IPS-11a (cell line): ENCODE measurements at regions not wholly inside any gene's neighbourhood (a gene's known extent, or its start where the extent isn't known, plus 50 kb on each side); places are given as distances from the start of the nearest gene placed in this dataset.
"Not testable (repeated sequence)": the region's sequence is repeated elsewhere in the genome, so short reads cannot be mapped to it uniquely, and the experiment has no call there.

Experiments used
- H3K4me3 ChIP-seq: one replicate; pipeline ENCODE4 v1.5.1; 2013; ENCODE audit warnings: low read depth, low read length, control low read depth

DNA sequence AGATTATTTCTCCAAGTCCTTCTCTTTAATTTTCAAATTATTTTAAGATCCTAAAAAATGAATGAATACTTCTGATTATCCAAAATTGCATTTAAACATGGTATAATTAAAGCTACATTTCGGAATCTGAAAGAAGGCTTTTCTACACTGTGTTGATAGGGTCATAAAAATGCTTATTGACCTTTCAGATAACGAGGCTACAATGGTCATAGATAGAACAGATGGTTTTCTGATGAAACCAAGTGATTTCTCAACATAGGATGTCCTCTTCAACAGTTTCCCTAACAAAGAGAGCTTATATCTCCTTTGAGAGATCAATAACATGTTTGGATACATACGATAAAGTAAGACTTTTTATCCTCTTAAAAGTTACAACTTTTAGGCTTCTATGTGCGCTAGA is 201.1 kb downstream of the PTH2R start:
- no peak overlapping the region for H3K4me3 ChIP-seq

DNA sequence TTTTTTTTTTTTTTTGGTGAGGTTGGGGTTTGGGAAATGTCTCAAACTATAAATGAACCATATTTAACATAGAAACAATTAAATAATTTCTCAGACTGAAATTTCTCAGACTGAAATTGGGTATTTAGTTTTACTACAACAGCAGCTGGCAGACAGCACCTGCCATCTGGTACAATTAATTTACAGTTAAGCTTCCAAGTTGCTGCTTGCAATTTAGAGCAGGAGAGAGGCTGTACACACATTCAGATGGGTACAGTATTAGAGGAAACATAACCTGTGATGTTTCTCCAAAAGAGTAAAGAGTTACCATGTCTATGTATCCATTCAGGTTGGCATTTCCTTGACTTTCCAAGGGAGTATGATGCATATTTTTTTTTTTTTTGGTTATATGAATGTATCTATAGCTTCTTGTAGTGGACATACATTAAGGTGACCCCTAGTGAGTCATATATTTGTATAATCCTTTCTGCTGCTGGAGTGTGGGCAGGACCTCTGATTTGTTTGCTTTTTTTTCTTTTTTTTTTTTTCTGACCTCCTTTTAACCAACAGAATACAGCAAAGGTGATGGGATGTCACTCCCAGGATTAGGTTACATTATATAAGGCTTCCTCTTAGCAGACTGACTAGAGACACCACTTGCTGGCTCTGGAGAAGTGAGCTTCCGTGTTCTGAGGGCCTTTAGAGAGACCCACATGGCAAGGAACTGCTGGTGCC is 201.7 kb downstream of the PTH2R start:
- no peak overlapping the region for H3K4me3 ChIP-seq

DNA sequence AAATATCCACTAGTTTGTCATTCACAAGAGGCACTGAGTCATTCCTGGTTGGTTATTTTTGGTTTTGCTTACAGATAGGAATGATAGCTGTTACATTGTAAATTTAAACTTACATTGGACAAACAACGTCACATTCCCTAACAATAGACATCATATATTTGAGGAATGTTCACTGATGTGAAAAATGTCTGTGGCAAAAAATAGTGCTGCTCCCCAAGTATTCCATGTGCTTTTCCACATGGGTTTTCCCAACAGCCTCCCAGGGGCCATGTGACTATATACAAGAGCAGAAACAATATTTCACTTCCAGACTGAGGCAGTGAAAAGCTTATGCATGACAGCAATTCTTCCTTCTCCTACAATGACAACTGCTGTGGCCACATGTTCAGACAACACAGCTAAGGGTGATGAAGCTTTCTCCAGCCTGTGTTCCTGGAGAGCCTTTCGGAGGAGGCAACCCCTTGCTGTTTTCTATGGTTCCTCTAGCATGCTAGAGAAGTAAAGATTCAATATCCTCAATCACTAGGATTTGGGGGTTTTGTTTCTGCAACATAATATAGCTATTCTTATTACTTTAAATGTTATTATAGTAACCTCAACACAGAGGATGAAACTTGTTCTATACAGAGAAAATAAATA is 202.7 kb downstream of the PTH2R start:
- H3K4me3 ChIP-seq = no peak overlapping the region

- H3K4me3 ChIP-seq = not testable (repeated sequence)
These were observed 209.1 kb downstream of the PTH2R start for GRCh38 chr2:208615675-208616074.

- H3K4me3 ChIP-seq = no peak overlapping the region
These were observed 211.6 kb downstream of the PTH2R start for GRCh38 chr2:208618220-208618619.

GRCh38 chr2:208619993-208620392 is 213.4 kb downstream of the PTH2R start:
- H3K4me3 ChIP-seq = no peak overlapping the region

DNA sequence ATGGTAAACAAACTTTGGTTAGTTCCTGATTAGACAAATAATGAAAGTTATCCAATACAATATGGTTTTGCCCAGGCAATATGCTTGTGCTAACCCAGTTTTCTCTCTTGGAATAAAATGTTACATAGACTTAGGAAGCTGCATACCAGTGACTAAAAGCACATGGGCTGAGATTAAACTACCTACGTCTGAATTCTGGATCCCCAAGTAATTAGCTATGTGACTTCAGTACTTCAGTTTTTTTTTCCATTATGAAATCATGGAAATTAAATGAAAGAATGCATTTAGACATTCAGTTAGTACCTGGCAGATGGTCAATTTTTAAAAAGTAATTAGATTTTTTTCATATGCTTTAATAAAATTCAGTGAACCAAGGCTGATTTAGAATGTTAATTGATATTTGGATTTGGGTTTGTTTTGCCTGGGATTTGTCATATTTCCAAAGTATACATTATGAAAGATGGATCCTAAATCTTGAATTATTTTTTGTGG is 213.9 kb downstream of the PTH2R start:
- H3K4me3 ChIP-seq = no peak overlapping the region

DNA sequence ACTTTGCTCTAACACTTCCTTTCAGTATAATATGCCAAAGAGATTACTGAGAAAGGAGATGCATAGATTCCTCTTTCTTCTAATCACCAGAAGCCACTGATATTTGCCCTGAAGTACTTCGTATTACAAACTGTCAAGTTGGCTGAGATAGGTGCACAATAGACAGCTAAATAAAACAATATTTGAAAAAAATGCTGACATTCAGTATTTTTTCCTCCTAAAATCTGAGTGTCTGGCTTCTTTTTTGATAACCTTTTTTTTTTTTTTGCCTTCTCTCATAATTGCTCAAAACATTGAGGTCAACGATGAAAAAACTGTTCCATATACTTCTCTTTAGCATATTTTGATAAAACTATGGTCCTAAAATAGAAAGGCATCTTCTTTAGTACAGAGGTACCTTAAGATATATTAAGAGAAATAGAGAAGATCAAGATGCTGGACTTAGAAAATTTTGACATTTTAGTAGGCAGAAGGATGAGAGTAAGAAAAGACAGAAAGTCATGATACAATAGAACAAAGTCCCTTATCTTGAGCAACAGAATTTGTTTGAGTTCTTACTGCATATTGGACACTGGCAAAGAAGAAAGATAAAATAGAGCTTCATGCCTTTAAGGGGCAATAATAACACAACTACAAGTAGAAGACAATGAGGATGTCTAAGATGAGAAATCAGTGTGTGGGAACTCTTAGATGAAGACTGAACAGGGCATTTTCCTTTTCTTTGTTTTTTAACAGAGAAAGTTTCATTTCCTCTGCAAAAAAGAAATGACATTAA is 220.7 kb downstream of the PTH2R start:
- no peak overlapping the region for H3K4me3 ChIP-seq

DNA sequence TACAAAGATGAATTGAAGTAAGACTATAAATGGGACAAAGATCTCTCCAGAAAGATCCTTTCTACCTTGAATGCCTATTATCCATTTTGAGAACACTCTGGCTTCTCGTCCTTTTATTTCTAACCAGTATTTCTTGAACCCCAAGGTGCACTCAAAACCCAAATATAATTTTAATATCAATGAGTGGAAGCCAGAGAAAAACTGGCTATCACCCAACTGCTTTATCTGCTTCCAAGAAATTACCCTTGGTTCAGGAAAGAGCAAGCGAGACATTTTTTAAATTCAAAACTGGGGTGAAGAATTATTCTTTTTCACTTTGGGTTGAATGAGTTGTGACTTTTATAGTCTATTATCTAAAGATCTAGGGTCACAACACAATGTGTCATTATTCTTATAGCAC is 221.3 kb downstream of the PTH2R start:
- H3K4me3 ChIP-seq = no peak overlapping the region

- H3K4me3 ChIP-seq = no peak overlapping the region
These were observed 231.5 kb downstream of the PTH2R start for GRCh38 chr2:208638059-208638458.

- no peak overlapping the region for H3K4me3 ChIP-seq
These were observed 235.7 kb downstream of the PTH2R start for GRCh38 chr2:208642125-208642779.

GRCh38 chr2:208643145-208643544 is 236.6 kb downstream of the PTH2R start:
- no peak overlapping the region for H3K4me3 ChIP-seq

- H3K4me3 ChIP-seq = no peak overlapping the region
These were observed 238.6 kb downstream of the PTH2R start for GRCh38 chr2:208645226-208645625.

- H3K4me3 ChIP-seq = no peak overlapping the region
These were observed 241.8 kb downstream of the PTH2R start for GRCh38 chr2:208648368-208648767.

- H3K4me3 ChIP-seq = no peak overlapping the region
These were observed 246.8 kb downstream of the PTH2R start for GRCh38 chr2:208653383-208653782.

DNA sequence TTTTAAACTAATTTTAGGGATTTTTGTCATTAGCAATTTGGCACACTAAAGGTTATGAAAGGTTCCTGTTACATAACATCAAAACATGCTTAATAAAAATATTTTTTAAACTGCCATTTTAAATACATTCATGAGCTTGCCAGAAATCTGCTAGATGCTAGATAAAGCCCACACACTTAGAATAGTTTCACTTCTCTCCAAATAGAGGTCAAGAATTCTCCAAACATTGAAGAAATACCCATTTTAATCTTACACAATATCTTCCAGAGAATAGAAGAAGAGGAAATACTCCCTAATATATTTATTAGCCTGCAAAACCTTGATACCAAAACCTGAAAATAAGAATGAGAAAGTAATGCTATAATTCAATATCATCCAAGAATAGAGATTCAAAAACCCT is 247.5 kb downstream of the PTH2R start:
- no peak overlapping the region for H3K4me3 ChIP-seq

DNA sequence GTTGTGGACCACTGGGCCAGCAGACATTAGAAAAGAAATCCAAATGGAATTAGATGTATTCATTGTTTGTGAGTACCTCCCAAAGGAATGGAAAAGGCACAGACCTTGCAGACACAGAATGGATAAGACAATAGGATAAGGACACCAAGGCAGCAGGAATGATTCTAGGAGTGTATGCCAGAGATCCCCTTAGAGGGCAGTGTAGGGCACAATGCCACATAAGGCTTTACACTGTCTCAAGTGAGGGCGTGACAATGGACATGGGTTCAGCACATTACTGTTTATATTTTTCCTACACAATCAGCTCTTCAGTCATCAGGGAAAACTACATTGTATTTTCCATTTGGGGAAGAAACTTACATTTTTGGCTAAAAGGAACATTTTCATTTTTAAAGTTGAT is 250.9 kb downstream of the PTH2R start:
- no peak overlapping the region for H3K4me3 ChIP-seq

DNA sequence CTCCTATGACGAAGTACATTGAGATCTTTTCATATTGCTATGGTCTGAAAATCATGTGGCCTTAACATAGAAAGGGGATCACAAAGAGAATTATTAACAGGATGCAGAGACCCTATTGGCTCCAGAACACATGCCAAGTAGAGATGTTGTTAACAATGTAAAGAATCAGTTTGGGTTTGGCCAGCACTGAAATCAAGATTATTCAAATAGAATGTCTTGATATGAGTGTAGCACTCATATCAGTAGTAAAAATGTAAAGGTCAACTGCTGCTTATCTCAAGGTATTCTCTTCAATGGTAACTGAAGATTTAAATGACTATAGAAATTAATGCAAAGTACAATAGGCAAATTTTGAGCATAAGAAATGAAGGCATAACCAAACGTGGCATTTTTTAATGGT is 262.8 kb downstream of the PTH2R start:
- H3K4me3 ChIP-seq = no peak overlapping the region

DNA sequence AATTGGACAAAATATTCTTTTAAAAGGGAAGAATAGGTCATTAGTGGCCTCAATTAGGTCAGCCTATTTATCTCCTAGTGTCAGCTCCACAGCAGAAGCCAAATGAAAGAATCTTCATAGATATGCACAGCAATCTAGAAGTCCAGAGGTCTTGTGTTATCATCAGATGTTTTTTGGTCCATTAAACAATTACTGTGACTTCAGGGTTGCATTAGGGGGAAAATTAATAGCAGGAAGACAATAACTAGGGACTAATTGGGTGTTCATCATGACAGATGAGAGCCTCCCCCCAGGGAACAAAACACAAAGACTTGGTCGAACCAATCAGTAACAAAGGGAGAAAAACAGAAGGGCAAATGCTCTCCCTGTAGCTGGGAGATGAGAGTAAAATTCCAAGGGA is 264.7 kb downstream of the PTH2R start:
- no peak overlapping the region for H3K4me3 ChIP-seq

DNA sequence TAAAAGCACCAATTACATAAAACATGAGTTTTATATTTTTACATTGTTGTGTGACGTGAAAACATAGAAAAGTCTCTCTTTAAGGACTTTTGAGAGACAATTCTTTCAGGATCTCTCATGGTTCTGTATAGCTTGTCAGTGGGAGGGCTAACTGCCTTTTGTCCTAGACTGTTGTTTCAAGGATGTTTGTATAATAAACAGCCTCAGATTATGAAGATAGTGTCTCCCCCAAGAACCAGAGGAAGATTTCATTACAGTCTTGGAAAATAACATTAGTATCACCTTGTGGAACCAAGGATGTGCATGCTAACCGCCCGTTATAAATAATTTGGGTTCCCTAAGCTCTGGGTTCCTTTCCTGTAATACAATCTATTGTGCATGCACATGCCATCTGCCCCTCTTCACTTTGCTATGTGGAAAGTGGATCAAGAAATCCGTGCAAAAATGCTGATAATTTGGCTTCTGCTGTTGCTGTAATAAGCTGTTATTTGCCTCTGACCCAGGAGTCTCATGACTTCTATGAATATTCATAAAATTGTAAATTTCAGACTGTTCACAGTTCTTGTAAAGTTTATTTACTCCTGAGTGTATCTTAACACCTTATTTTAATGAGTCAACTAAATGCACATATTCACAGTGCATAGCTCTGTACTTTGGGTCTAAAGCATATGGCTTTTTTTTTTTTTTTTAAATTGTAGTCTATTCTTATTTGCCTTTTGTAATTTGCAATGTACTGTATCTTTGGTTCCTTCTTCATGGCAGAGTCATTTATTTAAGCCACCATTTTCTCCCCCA is 265.5 kb downstream of the PTH2R start:
- H3K4me3 ChIP-seq = no peak overlapping the region

DNA sequence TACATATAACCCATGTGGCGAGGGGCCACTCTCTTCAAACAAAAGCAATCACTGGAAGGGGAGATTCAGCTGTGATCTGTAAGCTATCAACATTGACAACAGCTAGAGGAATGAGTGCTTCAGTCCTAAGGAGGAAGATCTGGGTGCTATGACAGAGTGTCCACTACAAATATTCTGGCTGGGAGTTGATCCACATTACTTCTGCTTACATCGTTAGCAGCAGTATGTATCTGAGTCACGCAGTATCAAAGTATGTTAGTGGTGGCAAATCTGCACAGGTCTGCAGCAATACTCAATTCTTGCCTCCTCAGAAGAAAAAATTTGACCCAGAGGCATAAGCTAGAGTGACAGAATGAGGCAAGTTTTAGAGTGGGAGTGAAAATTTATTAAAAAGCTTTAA is 267.0 kb downstream of the PTH2R start:
- H3K4me3 ChIP-seq = no peak overlapping the region
